A549 (cell line): ENCODE measurements at regions not wholly inside any gene's neighbourhood (a gene's known extent, or its start where the extent isn't known, plus 50 kb on each side); places are given as distances from the start of the nearest gene placed in this dataset.

Source experiments
- ATAC-seq, 2 experiments: fragments of 200-7000 bp in 1 of 2; fragments of >200 bp in 1 of 2; cut with Nextera tagmentation in 1 of 2; cut with Tn5 transposase in 1 of 2; 3 replicates each; pipeline versions ENCODE4 v1.8.0 to v1.9.1; 2018 to 2020; ENCODE audit warnings: mild to moderate bottlenecking in 1 of 2, moderate library complexity in 1 of 2
- CTCF ChIA-PET: fragments of 300-600 bp; sonication (Branson Sonifier 250); formaldehyde crosslinking; extraction: SDS; loops from one replicate; lab custom pipeline; 2021; ENCODE audit warnings: antibody characterized with exemption, inconsistent platforms; lab: Yijun Ruan, JAX
- POLR2A ChIA-PET: fragments of 350-600 bp; formaldehyde crosslinking; extraction: SDS; loops from one replicate; lab custom pipeline; 2021; ENCODE audit warnings: antibody characterized with exemption, inconsistent platforms; lab: Yijun Ruan, JAX
- DNase-seq, 2 experiments: peaks; one replicate each; pipeline versions ENCODE4 v3.0.0 to v3.0.0-alpha.2; 2011 to 2016; ENCODE audit warnings: low read depth in 1 of 2, low spot score in 1 of 2
- FAIRE-seq: peaks from 2 replicates; lab custom pipeline; 2011; peaks lifted over from hg19 to GRCh38; lab: Jason Lieb, UNC
- H3K27ac ChIP-seq, 2 experiments: fragments of >200 bp; sonication (Bioruptor Twin); formaldehyde crosslinking; 3 replicates each; pipeline ENCODE4 v1.5.1; 2016 to 2017
- H3K4me1 ChIP-seq: fragments of >200 bp; sonication (Bioruptor Twin); formaldehyde crosslinking; 3 replicates; pipeline ENCODE4 v1.6.1; 2016
- H3K4me2 ChIP-seq: fragments of >200 bp; sonication (Bioruptor Twin); formaldehyde crosslinking; 3 replicates; pipeline ENCODE4 v1.6.1; 2016
- H3K4me3 ChIP-seq: fragments of >200 bp; sonication (Bioruptor Twin); formaldehyde crosslinking; 3 replicates; pipeline ENCODE4 v1.5.1; 2016
- H3K9me3 ChIP-seq: fragments of >200 bp; sonication (Bioruptor Twin); formaldehyde crosslinking; 3 replicates; pipeline ENCODE4 v1.6.1; 2016
- CBX2 ChIP-seq: fragments of 200-600 bp; sonication (generic); IDR thresholded peaks from 2 replicates; pipeline ENCODE4 v1.6.1; 2016; ENCODE audit warnings: low read depth, mild to moderate bottlenecking, borderline replicate concordance
- CEBPB ChIP-seq, 2 experiments: fragments of >200 bp in 1 of 2; sonication (Bioruptor Twin) in 1 of 2; formaldehyde crosslinking in 1 of 2; IDR thresholded peaks; 2 replicates each; pipeline ENCODE4 v1.6.1; 2012 to 2016
- CHD2 ChIP-seq: fragments of 150-350 bp; IDR thresholded peaks from 2 replicates; pipeline ENCODE4 v1.6.1; 2014; ENCODE audit warnings: low read length; ENCODE audit not compliant: partially characterized antibody
- EHMT2 ChIP-seq: fragments of 200-600 bp; sonication (generic); IDR thresholded peaks from 2 replicates; pipeline ENCODE4 v1.6.1; 2016; ENCODE audit warnings: antibody characterized with exemption, low read depth, mild to moderate bottlenecking, moderate library complexity
- ESRRA ChIP-seq: fragments of 150-350 bp; IDR thresholded peaks from 2 replicates; pipeline ENCODE4 v1.6.1; 2014; ENCODE audit warnings: mild to moderate bottlenecking, low read length, borderline replicate concordance
- FOXS1 ChIP-seq: fragments of 250-450 bp; sonication (Bioruptor Pico); IDR thresholded peaks from 2 replicates; pipeline ENCODE4 v1.5.0; 2020; ENCODE audit warnings: mild to moderate bottlenecking, moderate library complexity
- GATA3 ChIP-seq: IDR thresholded peaks from 2 replicates; pipeline ENCODE4 v1.6.1; 2012; ENCODE audit warnings: borderline replicate concordance
- HDAC2 ChIP-seq: fragments of 200-600 bp; sonication (generic); IDR thresholded peaks from 2 replicates; pipeline ENCODE4 v1.6.1; 2016
- HEYL ChIP-seq: fragments of 250-450 bp; sonication (Bioruptor Pico); IDR thresholded peaks from 2 replicates; pipeline ENCODE4 v1.8.0; 2021; ENCODE audit warnings: mild to moderate bottlenecking, moderate library complexity
- HOXA7 ChIP-seq: fragments of 250-450 bp; sonication (Bioruptor Pico); IDR thresholded peaks from 2 replicates; pipeline ENCODE4 v1.5.0; 2020; ENCODE audit warnings: mild to moderate bottlenecking, moderate library complexity
- HOXB13 ChIP-seq: fragments of 250-450 bp; sonication (Bioruptor Pico); IDR thresholded peaks from 2 replicates; pipeline ENCODE4 v1.5.0; 2020; ENCODE audit warnings: low read depth, mild to moderate bottlenecking, moderate library complexity
- HOXB5 ChIP-seq: fragments of 250-450 bp; sonication (Bioruptor Pico); IDR thresholded peaks from 2 replicates; pipeline ENCODE4 v1.5.0; 2020; ENCODE audit warnings: mild to moderate bottlenecking, moderate library complexity
- JUN ChIP-seq, 2 experiments: fragments of >200 bp; sonication (Bioruptor Twin); formaldehyde crosslinking; IDR thresholded peaks; 2 replicates in 1 of 2; 3 replicates in 1 of 2; pipeline ENCODE4 v1.6.1; 2016 to 2017
- JUNB ChIP-seq: fragments of >200 bp; sonication (Bioruptor Twin); formaldehyde crosslinking; IDR thresholded peaks from 2 replicates; pipeline ENCODE4 v1.6.1; 2016
- MAFK ChIP-seq: fragments of 450-650 bp; IDR thresholded peaks from 2 replicates; pipeline ENCODE4 v1.6.1; 2014; ENCODE audit not compliant: partially characterized antibody
- MYC ChIP-seq: IDR thresholded peaks from 2 replicates; pipeline ENCODE4 v1.6.1; 2012; ENCODE audit warnings: mild to moderate bottlenecking, inconsistent platforms, low read length, improper control_type of control experiment, borderline replicate concordance
- NPAS2 ChIP-seq: fragments of 250-450 bp; sonication (Bioruptor Pico); IDR thresholded peaks from 2 replicates; pipeline ENCODE4 v1.8.0; 2022; ENCODE audit warnings: mild to moderate bottlenecking, moderate library complexity, borderline replicate concordance
- NR3C1 ChIP-seq: fragments of >200 bp; sonication (Bioruptor Twin); formaldehyde crosslinking; IDR thresholded peaks from 3 replicates; pipeline ENCODE4 v1.6.1; 2017
- POLR2A ChIP-seq: IDR thresholded peaks from 2 replicates; pipeline ENCODE4 v1.6.1; 2012; ENCODE audit warnings: mild to moderate bottlenecking, low read length
- RAD21 ChIP-seq, 2 experiments: fragments of >200 bp in 1 of 2; sonication (Bioruptor Twin) in 1 of 2; formaldehyde crosslinking in 1 of 2; IDR thresholded peaks in 1 of 2; conservative IDR thresholded peaks in 1 of 2; 2 replicates in 1 of 2; 3 replicates in 1 of 2; pipeline ENCODE4 v1.6.1; 2012 to 2018; ENCODE audit warnings: inconsistent platforms in 1 of 2
- RARB ChIP-seq: fragments of 250-450 bp; sonication (Bioruptor Pico); IDR thresholded peaks from 2 replicates; pipeline ENCODE4 v1.8.0; 2021; ENCODE audit warnings: mild to moderate bottlenecking, moderate library complexity
- RCOR1 ChIP-seq: fragments of 150-350 bp; IDR thresholded peaks from 2 replicates; pipeline ENCODE4 v1.6.1; 2014; ENCODE audit warnings: antibody characterized with exemption, low read length, low read depth
- RFX5 ChIP-seq: fragments of 450-650 bp; IDR thresholded peaks from 2 replicates; pipeline ENCODE4 v1.7.1; 2014; ENCODE audit warnings: antibody characterized with exemption, mild to moderate bottlenecking, moderate library complexity
- SMC3 ChIP-seq: fragments of >200 bp; sonication (Bioruptor Twin); formaldehyde crosslinking; IDR thresholded peaks from 3 replicates; pipeline ENCODE4 v1.6.1; 2018; ENCODE audit warnings: inconsistent platforms
- ZFP36 ChIP-seq: fragments of 450-650 bp; IDR thresholded peaks from 2 replicates; pipeline ENCODE4 v1.6.1; 2014; ENCODE audit warnings: borderline replicate concordance; ENCODE audit not compliant: partially characterized antibody
- ZNF302 ChIP-seq: fragments of 250-450 bp; sonication (Bioruptor Pico); IDR thresholded peaks from 2 replicates; pipeline ENCODE4 v1.9.0; 2021; ENCODE audit warnings: inconsistent platforms, mild to moderate bottlenecking, moderate library complexity
- ZSCAN20 ChIP-seq: fragments of 250-450 bp; sonication (Bioruptor Pico); IDR thresholded peaks from 2 replicates; pipeline ENCODE4 v1.8.0; 2022; ENCODE audit warnings: mild to moderate bottlenecking, moderate library complexity
- WGBS: methylation state at CpG from one replicate; pipeline ENCODE4 v1.1.6; 2017; ENCODE audit errors: missing lambda C conversion rate; 5-methylcytosine and 5-hydroxymethylcytosine counted together
- TF ChIP-seq, protein P1 (sequence below): fragments of 200-600 bp; sonication (generic); IDR thresholded peaks from 2 replicates; pipeline ENCODE4 v1.6.1; 2016; ENCODE audit warnings: antibody characterized with exemption, mild to moderate bottlenecking, moderate library complexity
- TF ChIP-seq, protein P2 (sequence below): fragments of 450-650 bp; IDR thresholded peaks from 2 replicates; pipeline ENCODE4 v1.6.1; 2014; ENCODE audit warnings: antibody characterized with exemption
- TF ChIP-seq, protein P3 (sequence below): fragments of 250-450 bp; sonication (Bioruptor Pico); IDR thresholded peaks from 2 replicates; pipeline ENCODE4 v1.5.0; 2020; ENCODE audit warnings: low read depth, mild to moderate bottlenecking, moderate library complexity

DNA sequence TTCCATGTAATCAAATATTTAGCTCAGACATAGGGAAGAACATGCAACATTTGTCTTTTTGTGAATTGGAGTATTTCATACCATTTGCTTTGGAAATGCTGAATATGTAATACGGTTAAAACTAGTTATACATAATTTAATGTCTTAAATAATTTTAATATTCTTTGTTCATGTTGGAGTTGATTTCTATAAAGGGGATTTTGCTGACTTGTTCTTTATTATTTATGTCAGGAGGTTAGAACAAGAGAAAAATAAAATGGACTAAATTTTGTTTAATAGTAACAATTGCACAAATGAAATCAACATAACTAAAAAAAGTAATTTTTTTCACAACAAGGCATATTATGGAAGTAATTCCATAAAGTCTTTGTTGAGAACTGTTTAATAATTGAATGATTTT, 170.0 kb upstream of the CDH18 start:
- Histone ChIP-seq H3K9me3 (no peaks in the 10 kb centered on the region), H3K4me1 (no peaks in the 10 kb centered on the region), H3K4me2 (no peak overlapping the region), H3K4me3 (no peak overlapping the region), H3K27ac (no peak overlapping the region)
- CTCF ChIA-PET: no interaction called here
- WGBS: 88% methylated on average over 1 of the region's 1 CpG
- FAIRE-seq: no peak
- POLR2A ChIA-PET: no interaction called here
- TF ChIP-seq CHD2 (no peak), MAFK (peak; percentile 9), ZFP36 (no peak)
- DNase-seq: no peak
- no peak for ATAC-seq

DNA sequence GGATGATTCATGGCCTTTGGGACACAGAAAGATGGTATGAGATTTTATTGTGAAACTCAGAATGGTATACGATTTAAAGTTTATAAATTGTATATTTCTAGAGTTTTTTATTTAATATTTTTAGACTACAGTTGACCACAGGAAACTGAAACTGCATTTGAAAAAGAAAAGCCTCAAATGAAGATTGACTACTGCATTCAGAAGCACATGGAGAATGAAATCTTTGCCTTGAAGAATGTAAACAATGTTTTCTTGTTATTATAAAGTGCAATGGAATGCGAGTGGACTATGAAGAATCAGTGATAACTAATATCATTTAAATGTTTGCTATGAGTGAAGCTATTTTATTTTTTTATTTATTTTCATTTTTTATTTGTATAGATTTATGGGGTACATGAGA, 169.1 kb upstream of the CDH18 start:
- no peak for ATAC-seq
- H3K4me3 ChIP-seq: no peak overlapping the region
- no peak for DNase-seq
- no peak overlapping the region for H3K4me2 ChIP-seq
- no peaks in the 10 kb centered on the region for H3K9me3 ChIP-seq
- FAIRE-seq: no peak
- CTCF ChIA-PET: no interaction called here
- POLR2A ChIA-PET: no interaction called here
- H3K27ac ChIP-seq: no peak overlapping the region
- no peaks in the 10 kb centered on the region for H3K4me1 ChIP-seq
- TF ChIP-seq JUN (IDR thresholded peaks at IDR 0.05) (no peak), JUNB (no peak), POLR2A (no peak), EHMT2 (no peak), RCOR1 (no peak), HOXA7 (CRISPR knock-in tag) (no peak), HOXB13 (CRISPR knock-in tag) (no peak), CBX2 (no peak), ZSCAN20 (CRISPR knock-in tag) (no peak), FOXS1 (CRISPR knock-in tag) (no peak), MYC (no peak), HEYL (no peak), NPAS2 (CRISPR knock-in tag) (no peak), RFX5 (no peak), RARB (CRISPR knock-in tag) (no peak), HOXB5 (CRISPR knock-in tag) (no peak), HDAC2 (no peak)
- TF ChIP-seq, protein P1, sequence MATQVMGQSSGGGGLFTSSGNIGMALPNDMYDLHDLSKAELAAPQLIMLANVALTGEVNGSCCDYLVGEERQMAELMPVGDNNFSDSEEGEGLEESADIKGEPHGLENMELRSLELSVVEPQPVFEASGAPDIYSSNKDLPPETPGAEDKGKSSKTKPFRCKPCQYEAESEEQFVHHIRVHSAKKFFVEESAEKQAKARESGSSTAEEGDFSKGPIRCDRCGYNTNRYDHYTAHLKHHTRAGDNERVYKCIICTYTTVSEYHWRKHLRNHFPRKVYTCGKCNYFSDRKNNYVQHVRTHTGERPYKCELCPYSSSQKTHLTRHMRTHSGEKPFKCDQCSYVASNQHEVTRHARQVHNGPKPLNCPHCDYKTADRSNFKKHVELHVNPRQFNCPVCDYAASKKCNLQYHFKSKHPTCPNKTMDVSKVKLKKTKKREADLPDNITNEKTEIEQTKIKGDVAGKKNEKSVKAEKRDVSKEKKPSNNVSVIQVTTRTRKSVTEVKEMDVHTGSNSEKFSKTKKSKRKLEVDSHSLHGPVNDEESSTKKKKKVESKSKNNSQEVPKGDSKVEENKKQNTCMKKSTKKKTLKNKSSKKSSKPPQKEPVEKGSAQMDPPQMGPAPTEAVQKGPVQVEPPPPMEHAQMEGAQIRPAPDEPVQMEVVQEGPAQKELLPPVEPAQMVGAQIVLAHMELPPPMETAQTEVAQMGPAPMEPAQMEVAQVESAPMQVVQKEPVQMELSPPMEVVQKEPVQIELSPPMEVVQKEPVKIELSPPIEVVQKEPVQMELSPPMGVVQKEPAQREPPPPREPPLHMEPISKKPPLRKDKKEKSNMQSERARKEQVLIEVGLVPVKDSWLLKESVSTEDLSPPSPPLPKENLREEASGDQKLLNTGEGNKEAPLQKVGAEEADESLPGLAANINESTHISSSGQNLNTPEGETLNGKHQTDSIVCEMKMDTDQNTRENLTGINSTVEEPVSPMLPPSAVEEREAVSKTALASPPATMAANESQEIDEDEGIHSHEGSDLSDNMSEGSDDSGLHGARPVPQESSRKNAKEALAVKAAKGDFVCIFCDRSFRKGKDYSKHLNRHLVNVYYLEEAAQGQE: no peak
- TF ChIP-seq, protein P2, sequence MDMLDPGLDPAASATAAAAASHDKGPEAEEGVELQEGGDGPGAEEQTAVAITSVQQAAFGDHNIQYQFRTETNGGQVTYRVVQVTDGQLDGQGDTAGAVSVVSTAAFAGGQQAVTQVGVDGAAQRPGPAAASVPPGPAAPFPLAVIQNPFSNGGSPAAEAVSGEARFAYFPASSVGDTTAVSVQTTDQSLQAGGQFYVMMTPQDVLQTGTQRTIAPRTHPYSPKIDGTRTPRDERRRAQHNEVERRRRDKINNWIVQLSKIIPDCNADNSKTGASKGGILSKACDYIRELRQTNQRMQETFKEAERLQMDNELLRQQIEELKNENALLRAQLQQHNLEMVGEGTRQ: no peak
- WGBS: 14% methylated on average over 2 of the region's 2 CpGs

DNA sequence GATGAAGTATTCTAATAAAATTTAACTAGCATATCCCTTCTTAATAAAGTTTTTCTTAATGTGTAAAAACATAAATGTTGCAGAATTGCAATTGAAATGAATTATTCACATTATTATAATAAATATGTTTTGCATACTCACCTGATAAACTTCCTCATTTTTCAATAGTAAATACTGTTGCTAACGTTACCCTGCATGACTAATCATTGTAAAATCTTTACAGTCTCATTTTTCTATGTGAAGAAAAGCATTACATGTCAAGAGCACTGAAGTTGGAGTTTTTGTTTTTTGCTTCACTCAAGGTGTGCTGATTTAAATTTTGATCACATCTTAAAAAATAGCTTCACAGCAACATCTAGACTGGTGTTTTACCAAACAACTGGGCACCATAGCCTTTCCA, 157.2 kb upstream of the CDH18 start:
- FAIRE-seq (no peak), DNase-seq (no peak), ATAC-seq (no peak)
- no peak overlapping the region for H3K27ac ChIP-seq
- no peaks in the 10 kb centered on the region for H3K4me1 ChIP-seq
- no peaks in the 10 kb centered on the region; the same call in 2 of the 3 replicates for H3K9me3 ChIP-seq
- TF ChIP-seq, protein P2: no peak
- TF ChIP-seq ESRRA (no peak), ZFP36 (no peak), NR3C1 (no peak), HOXB5 (CRISPR knock-in tag) (no peak), ZNF302 (no peak), RCOR1 (no peak), SMC3 (no peak), HDAC2 (no peak), CEBPB (IDR thresholded peaks at IDR 0.05) (no peak), HEYL (no peak), ZSCAN20 (CRISPR knock-in tag) (no peak), CBX2 (no peak), GATA3 (no peak), RAD21 (conservative IDR thresholded peaks at IDR 0.05 in 1 of 2, IDR thresholded peaks at IDR 0.05 in 1 of 2) (no peak), CHD2 (no peak)
- TF ChIP-seq, protein P3, sequence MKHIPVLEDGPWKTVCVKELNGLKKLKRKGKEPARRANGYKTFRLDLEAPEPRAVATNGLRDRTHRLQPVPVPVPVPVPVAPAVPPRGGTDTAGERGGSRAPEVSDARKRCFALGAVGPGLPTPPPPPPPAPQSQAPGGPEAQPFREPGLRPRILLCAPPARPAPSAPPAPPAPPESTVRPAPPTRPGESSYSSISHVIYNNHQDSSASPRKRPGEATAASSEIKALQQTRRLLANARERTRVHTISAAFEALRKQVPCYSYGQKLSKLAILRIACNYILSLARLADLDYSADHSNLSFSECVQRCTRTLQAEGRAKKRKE (CRISPR knock-in tag): no peak
- CTCF ChIA-PET: no interaction called here
- 5% methylated on average over 1 of the region's 1 CpG for WGBS
- H3K4me3 ChIP-seq: no peak overlapping the region
- no peak overlapping the region for H3K4me2 ChIP-seq
- POLR2A ChIA-PET: no interaction called here
